Left renal cortex interstitium (tissue), 4 donors: ENCODE measurements at regions not wholly inside any gene's neighbourhood (a gene's known extent, or its start where the extent isn't known, plus 50 kb on each side); places are given as distances from the start of the nearest gene placed in this dataset.

Experiments used
- DNase-seq, 4 donors: peaks; one replicate each; pipeline ENCODE4 v3.0.0-alpha.2; 2013; ENCODE audit warnings: low read depth in 4 of 4, low spot score in 2 of 4, missing footprints in 1 of 4

- no peak for DNase-seq
Measured at GRCh38 chr7:79732535-79732934, 279.1 kb upstream of the MAGI2 start.

GRCh38 chr7:79730971-79731370 is 277.5 kb upstream of the MAGI2 start:
- no peak for DNase-seq

GRCh38 chr7:79723833-79724618 is 270.6 kb upstream of the MAGI2 start:
- DNase-seq = peak in 1 of 4 donors; percentile 16

- no peak for DNase-seq
Measured at GRCh38 chr7:79722217-79722616, 268.8 kb upstream of the MAGI2 start.

GRCh38 chr7:79719216-79719615 is 265.7 kb upstream of the MAGI2 start:
- no peak for DNase-seq

GRCh38 chr7:79716329-79716728 is 262.9 kb upstream of the MAGI2 start:
- DNase-seq = no peak

GRCh38 chr7:79714081-79714480 is 260.6 kb upstream of the MAGI2 start:
- no peak for DNase-seq

DNA sequence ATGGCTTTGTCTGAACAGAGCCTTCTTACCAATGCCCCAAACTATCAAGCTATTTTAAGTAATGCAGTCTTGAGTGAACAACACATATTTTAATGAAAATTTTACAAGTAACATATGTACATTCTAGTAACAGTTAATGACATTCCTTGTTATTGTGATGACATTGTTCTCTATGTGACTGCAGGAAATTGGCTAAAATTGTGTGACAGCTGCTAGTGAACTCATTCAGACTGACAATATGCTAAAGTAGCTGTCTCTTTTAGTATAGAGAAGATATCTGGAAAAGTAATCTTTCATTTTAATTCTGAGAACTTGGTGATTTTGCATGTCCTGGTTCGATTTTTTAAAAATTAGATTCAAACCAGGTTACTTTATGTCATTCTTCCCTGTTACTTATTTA is 259.8 kb upstream of the MAGI2 start:
- DNase-seq = no peak

DNA sequence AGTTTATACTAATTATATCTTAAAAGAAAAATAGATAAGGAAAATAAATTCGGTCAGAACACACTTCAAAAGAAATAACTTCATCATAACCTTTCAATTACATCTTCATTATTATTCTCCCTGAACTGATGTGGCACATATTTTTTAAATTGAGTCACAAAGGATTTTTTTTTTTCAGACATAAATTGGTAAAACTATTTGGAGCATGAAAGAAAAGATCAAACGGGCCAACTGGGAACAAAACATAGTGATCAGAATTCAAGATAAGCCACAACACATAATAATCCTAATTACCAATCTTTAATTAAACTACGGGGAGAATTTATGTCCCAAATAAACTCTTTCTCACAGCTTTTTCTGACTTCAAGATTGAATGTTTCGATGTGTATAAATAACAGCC is 258.2 kb upstream of the MAGI2 start:
- no peak for DNase-seq

GRCh38 chr7:79709574-79710409 is 256.3 kb upstream of the MAGI2 start:
- no peak for DNase-seq

DNA sequence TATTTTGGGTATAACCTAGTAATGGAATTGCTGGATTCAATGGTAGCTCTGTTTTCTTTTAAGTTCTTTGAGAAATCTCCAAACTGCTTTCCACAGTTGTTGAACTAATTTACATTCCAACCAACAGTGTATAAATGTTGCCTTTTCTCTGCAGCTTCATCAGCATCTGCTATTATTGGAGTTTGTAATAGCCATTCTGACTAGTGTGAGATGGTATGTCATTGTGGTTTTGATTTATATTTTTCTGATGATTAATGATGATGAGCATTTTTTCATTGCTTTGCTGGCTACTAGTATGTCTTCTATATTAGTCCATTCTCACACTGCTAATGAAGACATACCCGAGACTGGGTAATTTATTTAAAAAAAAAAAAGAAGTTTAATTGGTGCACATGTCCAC is 248.6 kb upstream of the MAGI2 start:
- no peak for DNase-seq

GRCh38 chr7:79692015-79692414 is 238.5 kb upstream of the MAGI2 start:
- DNase-seq = no peak

- no peak for DNase-seq
Measured at GRCh38 chr7:79691074-79691473, 237.6 kb upstream of the MAGI2 start.

- DNase-seq = no peak
Measured at GRCh38 chr7:79684384-79684783, 230.9 kb upstream of the MAGI2 start.

GRCh38 chr7:79683916-79684315 is 230.4 kb upstream of the MAGI2 start:
- no peak for DNase-seq

GRCh38 chr7:79683185-79683890 is 229.9 kb upstream of the MAGI2 start:
- no peak for DNase-seq

DNA sequence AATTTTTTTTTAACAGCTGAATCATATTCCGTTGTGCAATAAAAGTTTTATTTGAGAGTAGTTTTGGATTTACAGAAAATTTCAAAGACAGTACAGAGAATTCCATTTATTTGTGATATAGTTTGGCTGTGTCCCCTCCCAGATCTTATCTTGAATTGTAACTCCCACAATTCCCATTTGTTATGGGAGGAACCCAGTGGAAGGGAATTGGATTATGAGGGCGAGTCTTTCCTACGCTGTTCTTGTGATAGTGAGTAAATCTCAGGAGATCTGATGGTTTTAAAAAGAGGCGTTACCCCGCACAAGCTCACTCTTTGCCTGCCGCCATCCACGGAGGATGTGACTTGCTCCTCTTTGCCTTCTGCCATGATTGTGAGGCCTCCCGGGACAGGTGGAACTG is 228.0 kb upstream of the MAGI2 start:
- DNase-seq = no peak

- no peak for DNase-seq
Measured at GRCh38 chr7:79673969-79674368, 220.5 kb upstream of the MAGI2 start.

DNA sequence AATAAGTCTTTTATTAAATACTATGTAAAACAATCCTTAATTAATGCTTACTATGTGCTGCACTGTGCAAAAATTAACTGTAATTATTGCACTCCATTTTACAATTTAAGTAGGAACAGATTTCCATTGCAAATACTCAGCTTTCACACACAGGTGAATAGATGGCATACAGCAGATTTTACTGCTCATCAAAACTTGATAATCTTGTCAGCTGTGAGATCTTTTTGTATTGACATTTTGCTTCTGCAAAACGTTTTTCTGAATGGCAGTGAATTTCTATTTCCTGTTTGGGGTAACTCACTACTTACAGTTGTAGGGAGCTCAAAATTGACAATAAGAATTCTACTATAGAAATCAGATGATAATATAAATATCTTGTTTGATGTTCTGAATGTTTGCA is 220.0 kb upstream of the MAGI2 start:
- DNase-seq = no peak

DNA sequence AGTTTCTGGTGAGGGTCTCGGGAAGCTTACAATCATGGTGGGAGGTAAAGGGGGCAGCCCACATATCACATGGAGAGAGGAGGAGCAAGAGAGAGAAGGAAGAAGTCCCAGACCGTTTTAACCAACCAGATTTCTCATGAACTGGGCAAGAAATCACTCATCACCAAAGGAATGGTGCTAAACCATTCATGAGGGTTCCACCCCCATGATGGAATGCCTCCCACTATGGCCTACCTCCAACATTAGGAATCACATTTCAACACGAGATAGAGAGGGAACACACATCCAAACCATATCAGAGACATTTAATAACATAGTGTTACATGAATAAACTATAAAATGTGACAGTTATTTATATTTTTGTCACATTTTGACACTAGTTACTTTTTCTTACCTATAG is 214.8 kb upstream of the MAGI2 start:
- no peak for DNase-seq

GRCh38 chr7:79666472-79666871 is 213.0 kb upstream of the MAGI2 start:
- no peak for DNase-seq
